Coronary artery (tissue), 2 donors: ENCODE measurements at regions not wholly inside any gene's neighbourhood (a gene's known extent, or its start where the extent isn't known, plus 50 kb on each side); places are given as distances from the start of the nearest gene placed in this dataset.
A peak's percentile ranks its signal among the peaks of the same experiment; 100 is the strongest.

ENCODE experiments used
- DNase-seq: peaks from one replicate; pipeline ENCODE4 v3.0.0-alpha.2; 2017; ENCODE audit warnings: low spot score
- H3K27ac ChIP-seq, 2 donors: fragments of 200-600 bp; sonication (generic); one replicate each; pipeline ENCODE4 v1.5.1; 2016 to 2019
- H3K4me3 ChIP-seq: fragments of 200-600 bp; sonication (generic); 2 replicates; pipeline ENCODE4 v1.5.1; 2016; ENCODE audit warnings: mild to moderate bottlenecking, moderate library complexity
- CTCF ChIP-seq: fragments of 200-600 bp; sonication (generic); IDR thresholded peaks from one replicate; pipeline ENCODE4 v1.5.1; 2019; ENCODE audit warnings: antibody characterized with exemption

GRCh38 chr7:54663603-54664234 lies 95.3 kb downstream of the SEC61G start:
- Histone ChIP-seq H3K4me3 (peak overlapping the region; percentile 63), H3K27ac (no peak overlapping the region)
- no peak for TF ChIP-seq CTCF
- no peak for DNase-seq

DNA sequence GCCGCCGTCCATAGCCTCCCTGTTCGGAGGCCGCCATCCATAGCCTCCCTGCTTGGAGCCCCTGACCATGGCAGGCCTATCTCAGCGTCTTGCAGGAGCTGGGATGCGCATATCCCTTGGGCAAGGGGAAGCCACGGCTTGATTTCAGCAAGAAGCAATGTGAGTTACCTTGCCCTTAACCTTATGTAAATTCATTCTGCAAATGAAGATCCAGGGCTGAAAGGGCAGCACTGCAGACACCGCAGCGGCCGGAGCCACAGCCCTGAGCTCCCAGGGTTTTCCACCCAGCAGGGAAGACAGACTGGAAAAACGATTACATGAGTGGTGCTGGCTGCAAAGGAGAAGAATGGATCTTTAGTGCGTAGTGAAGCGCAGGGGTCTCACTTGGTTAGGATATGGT lies 95.8 kb downstream of the SEC61G start:
- no peak for TF ChIP-seq CTCF
- H3K27ac ChIP-seq, result no peak overlapping the region
- H3K4me3 ChIP-seq, result no peak overlapping the region
- DNase-seq, result no peak

GRCh38 chr7:54662701-54663100 lies 96.3 kb downstream of the SEC61G start:
- no peak for DNase-seq
- no peak for TF ChIP-seq CTCF
- Histone ChIP-seq H3K27ac (no peak overlapping the region), H3K4me3 (no peak overlapping the region)

DNA sequence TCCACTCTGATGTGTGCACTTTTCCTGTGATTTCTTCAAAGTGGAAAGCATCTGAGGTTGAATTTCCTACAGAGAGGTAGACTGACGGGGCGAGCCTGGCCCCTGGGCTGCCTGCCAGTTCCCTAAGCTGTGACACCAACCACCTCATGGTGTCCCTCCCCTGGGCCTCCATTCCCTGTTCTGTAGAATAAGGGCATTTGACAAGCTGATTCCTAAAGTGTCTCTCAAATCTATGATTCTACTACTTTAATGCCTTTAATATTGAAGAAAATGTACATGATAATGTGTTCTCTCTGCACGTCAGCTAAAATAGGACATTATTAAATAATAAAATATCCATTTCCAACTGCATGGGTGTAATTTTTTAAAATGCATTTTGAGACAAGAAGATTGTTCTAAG lies 105.1 kb downstream of the SEC61G start:
- no peak for TF ChIP-seq CTCF
- DNase-seq, result no peak

GRCh38 chr7:54643064-54643463 lies 100.9 kb downstream of the VSTM2A start:
- Histone ChIP-seq H3K27ac (no peak overlapping the region), H3K4me3 (no peak overlapping the region)
- no peak for DNase-seq
- no peak for TF ChIP-seq CTCF

More for the DNA sequence above, 105.1 kb downstream of the SEC61G start:
- Histone ChIP-seq H3K4me3 (no peak overlapping the region), H3K27ac (no peak overlapping the region)

DNA sequence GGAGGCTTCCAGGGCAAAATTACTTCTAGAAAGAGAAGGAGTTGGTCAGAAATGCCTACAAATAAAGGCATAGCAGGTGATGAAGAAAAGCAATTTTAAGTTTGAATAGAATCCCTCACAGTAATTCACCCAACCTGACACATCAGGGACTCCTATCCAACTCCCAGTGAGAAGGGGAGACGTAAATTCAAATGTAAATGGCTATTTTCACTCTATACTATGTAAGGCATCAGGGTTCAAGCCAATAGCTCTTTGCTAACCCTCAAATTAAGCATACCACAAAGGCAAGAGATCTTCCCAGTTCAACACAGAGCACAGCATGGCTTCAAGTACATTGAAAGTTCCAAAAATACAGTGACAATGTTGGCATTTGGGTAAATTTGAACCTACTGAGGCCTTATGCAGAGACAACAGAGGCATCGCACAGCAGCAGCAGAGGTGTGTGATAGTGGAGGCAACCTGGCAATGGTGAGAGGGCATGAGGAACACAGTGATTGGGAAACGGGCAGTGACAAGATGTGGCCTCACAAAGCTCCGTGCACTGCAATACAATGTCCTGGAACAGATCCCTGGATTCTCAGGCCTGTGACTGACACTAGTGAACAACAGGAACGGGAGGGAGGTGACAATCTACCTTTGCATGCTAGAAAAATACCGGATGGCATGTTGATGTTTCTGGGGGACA lies 95.7 kb downstream of the VSTM2A start:
- no peak for DNase-seq
- no peak overlapping the region for H3K27ac ChIP-seq
- TF ChIP-seq CTCF, result no peak
- H3K4me3 ChIP-seq, result no peak overlapping the region

- no peak for TF ChIP-seq CTCF
- no peak for DNase-seq
These were observed 90.5 kb downstream of the VSTM2A start for GRCh38 chr7:54632696-54633095.

More at GRCh38 chr7:54632696-54633095, 90.5 kb downstream of the VSTM2A start:
- no peak overlapping the region for H3K4me3 ChIP-seq
- H3K27ac ChIP-seq, result no peak overlapping the region
